ENCODE measurements at regions not wholly inside any gene's neighbourhood (a gene's known extent, or its start where the extent isn't known, plus 50 kb on each side); places are given as distances from the start of the nearest gene placed in this dataset.

DNA sequence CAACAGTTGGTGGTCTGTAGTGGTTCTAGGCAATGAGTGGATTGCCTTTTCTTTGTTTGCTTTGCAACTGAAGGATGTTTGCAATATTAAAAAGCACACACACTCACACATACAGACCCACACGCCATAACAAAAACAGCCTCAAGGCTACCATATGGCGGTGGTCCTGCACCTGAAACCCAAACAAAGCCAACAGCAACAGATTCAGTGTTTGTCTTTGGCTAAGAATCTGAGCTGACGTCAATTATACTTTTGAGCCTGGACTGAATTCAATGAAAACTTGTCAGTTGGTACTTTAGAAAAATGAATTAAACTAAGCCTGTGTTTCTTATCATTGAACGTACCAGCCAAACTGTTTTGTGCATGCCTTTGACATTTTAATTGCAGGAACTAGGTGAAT, 65.0 kb upstream of the NYAP2 start:
- TF ChIP-seq, protein P1, sequence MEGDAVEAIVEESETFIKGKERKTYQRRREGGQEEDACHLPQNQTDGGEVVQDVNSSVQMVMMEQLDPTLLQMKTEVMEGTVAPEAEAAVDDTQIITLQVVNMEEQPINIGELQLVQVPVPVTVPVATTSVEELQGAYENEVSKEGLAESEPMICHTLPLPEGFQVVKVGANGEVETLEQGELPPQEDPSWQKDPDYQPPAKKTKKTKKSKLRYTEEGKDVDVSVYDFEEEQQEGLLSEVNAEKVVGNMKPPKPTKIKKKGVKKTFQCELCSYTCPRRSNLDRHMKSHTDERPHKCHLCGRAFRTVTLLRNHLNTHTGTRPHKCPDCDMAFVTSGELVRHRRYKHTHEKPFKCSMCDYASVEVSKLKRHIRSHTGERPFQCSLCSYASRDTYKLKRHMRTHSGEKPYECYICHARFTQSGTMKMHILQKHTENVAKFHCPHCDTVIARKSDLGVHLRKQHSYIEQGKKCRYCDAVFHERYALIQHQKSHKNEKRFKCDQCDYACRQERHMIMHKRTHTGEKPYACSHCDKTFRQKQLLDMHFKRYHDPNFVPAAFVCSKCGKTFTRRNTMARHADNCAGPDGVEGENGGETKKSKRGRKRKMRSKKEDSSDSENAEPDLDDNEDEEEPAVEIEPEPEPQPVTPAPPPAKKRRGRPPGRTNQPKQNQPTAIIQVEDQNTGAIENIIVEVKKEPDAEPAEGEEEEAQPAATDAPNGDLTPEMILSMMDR (IDR thresholded peaks at IDR 0.05; ENCODE audit: low read depth, low read length, missing input control), result no peak
- TF ChIP-seq RAD21 (IDR thresholded peaks at IDR 0.05), result no peak
- no peak for TF ChIP-seq GABPA (IDR thresholded peaks at IDR 0.05 in 1 of 2, conservative IDR thresholded peaks at IDR 0.05 in 1 of 2)
- no peak for TF ChIP-seq YY1 (IDR thresholded peaks at IDR 0.05)
- no peak for TF ChIP-seq JUND (IDR thresholded peaks at IDR 0.05)
- TF ChIP-seq, protein P2, sequence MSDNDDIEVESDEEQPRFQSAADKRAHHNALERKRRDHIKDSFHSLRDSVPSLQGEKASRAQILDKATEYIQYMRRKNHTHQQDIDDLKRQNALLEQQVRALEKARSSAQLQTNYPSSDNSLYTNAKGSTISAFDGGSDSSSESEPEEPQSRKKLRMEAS (IDR thresholded peaks at IDR 0.05), result no peak
- TF ChIP-seq SP1 (IDR thresholded peaks at IDR 0.05), result no peak
- no peak for TF ChIP-seq FOXA1 (IDR thresholded peaks at IDR 0.05)

Measured in liver (tissue), 3 donors.